T-helper 1 cell treated with Interleukin-12 subunit alpha and Interleukin-12 subunit beta and Interleukin-4 antibody, amounts not matched to agents 30 μg/mL and 1 μg/mL, for 36 hours (primary cell): ENCODE measurements at regions not wholly inside any gene's neighbourhood (a gene's known extent, or its start where the extent isn't known, plus 50 kb on each side); places are given as distances from the start of the nearest gene placed in this dataset.

ENCODE experiments used
- H3K27ac Mint-ChIP-seq: one replicate; pipeline ENCODE4 v1.8.0; 2021; ENCODE audit warnings: mild to moderate bottlenecking, mixed read lengths
- H3K27me3 Mint-ChIP-seq: one replicate; pipeline ENCODE4 v1.8.0; 2021; ENCODE audit warnings: low read depth, mixed read lengths
- H3K36me3 Mint-ChIP-seq: one replicate; pipeline ENCODE4 v1.8.0; 2021; ENCODE audit warnings: low read depth, mixed read lengths
- H3K4me1 Mint-ChIP-seq: one replicate; pipeline ENCODE4 v1.8.0; 2021; ENCODE audit warnings: low read depth, mixed read lengths
- H3K4me3 Mint-ChIP-seq: one replicate; pipeline ENCODE4 v1.8.0; 2021; ENCODE audit warnings: mild to moderate bottlenecking, moderate library complexity, mixed read lengths
- H3K9me3 Mint-ChIP-seq: one replicate; pipeline ENCODE4 v1.8.0; 2021; ENCODE audit warnings: mixed read lengths

- no peak overlapping the region for H3K27ac Mint-ChIP-seq
- peaks cover 31% of the 10 kb centered on the region for H3K9me3 Mint-ChIP-seq
- H3K4me3 Mint-ChIP-seq: no peak overlapping the region
Observed at GRCh38 chr6:9627916-9628315, 787.0 kb downstream of the TFAP2A start.

GRCh38 chr6:9623985-9624384 lies 790.9 kb downstream of the TFAP2A start:
- Mint-ChIP-seq H3K4me1 (no peaks in the 10 kb centered on the region), H3K27ac (no peak overlapping the region), H3K9me3 (peaks cover 21% of the 10 kb centered on the region), H3K4me3 (no peak overlapping the region), H3K27me3 (no peaks in the 10 kb centered on the region), H3K36me3 (no peaks in the 10 kb centered on the region)

More at GRCh38 chr6:9627916-9628315, 787.0 kb downstream of the TFAP2A start:
- H3K36me3 Mint-ChIP-seq: no peaks in the 10 kb centered on the region
- no peaks in the 10 kb centered on the region for H3K27me3 Mint-ChIP-seq
- H3K4me1 Mint-ChIP-seq: no peaks in the 10 kb centered on the region

- Mint-ChIP-seq H3K4me3 (no peak overlapping the region), H3K9me3 (peaks cover 18% of the 10 kb centered on the region), H3K4me1 (no peaks in the 10 kb centered on the region), H3K27ac (no peak overlapping the region), H3K27me3 (no peaks in the 10 kb centered on the region), H3K36me3 (no peaks in the 10 kb centered on the region)
Observed at GRCh38 chr6:9623228-9623832, 791.5 kb downstream of the TFAP2A start.

- H3K36me3 Mint-ChIP-seq: no peaks in the 10 kb centered on the region
- H3K9me3 Mint-ChIP-seq: peaks cover 12% of the 10 kb centered on the region
- H3K27me3 Mint-ChIP-seq: no peaks in the 10 kb centered on the region
- H3K4me1 Mint-ChIP-seq: no peaks in the 10 kb centered on the region
- no peak overlapping the region for H3K27ac Mint-ChIP-seq
- H3K4me3 Mint-ChIP-seq: no peak overlapping the region
Observed at GRCh38 chr6:9621276-9621675, 793.6 kb downstream of the TFAP2A start.

GRCh38 chr6:9620687-9621086 lies 794.2 kb downstream of the TFAP2A start:
- Mint-ChIP-seq H3K27me3 (no peaks in the 10 kb centered on the region), H3K27ac (no peak overlapping the region), H3K36me3 (no peaks in the 10 kb centered on the region), H3K9me3 (peaks cover 10% of the 10 kb centered on the region), H3K4me3 (no peak overlapping the region), H3K4me1 (no peaks in the 10 kb centered on the region)

GRCh38 chr6:9620263-9620662 lies 794.6 kb downstream of the TFAP2A start:
- Mint-ChIP-seq H3K4me1 (no peaks in the 10 kb centered on the region), H3K27ac (no peak overlapping the region), H3K9me3 (peaks cover 10% of the 10 kb centered on the region), H3K4me3 (no peak overlapping the region), H3K27me3 (no peaks in the 10 kb centered on the region), H3K36me3 (no peaks in the 10 kb centered on the region)

GRCh38 chr6:9614778-9615177 lies 800.1 kb downstream of the TFAP2A start:
- H3K27me3 Mint-ChIP-seq: no peaks in the 10 kb centered on the region
- H3K36me3 Mint-ChIP-seq: no peaks in the 10 kb centered on the region
- H3K4me1 Mint-ChIP-seq: no peaks in the 10 kb centered on the region
- H3K4me3 Mint-ChIP-seq: no peak overlapping the region
- H3K27ac Mint-ChIP-seq: no peak overlapping the region
- H3K9me3 Mint-ChIP-seq: peaks cover 3% of the 10 kb centered on the region

GRCh38 chr6:9612489-9612888 lies 802.4 kb downstream of the TFAP2A start:
- Mint-ChIP-seq H3K4me3 (no peak overlapping the region), H3K27ac (no peak overlapping the region)

GRCh38 chr6:9610620-9611415 lies 804.1 kb downstream of the TFAP2A start:
- no peaks in the 10 kb centered on the region for H3K4me1 Mint-ChIP-seq
- no peaks in the 10 kb centered on the region for H3K27me3 Mint-ChIP-seq
- H3K4me3 Mint-ChIP-seq: no peak overlapping the region
- no peak overlapping the region for H3K27ac Mint-ChIP-seq
- H3K9me3 Mint-ChIP-seq: peaks cover 3% of the 10 kb centered on the region
- no peaks in the 10 kb centered on the region for H3K36me3 Mint-ChIP-seq

More at GRCh38 chr6:9612489-9612888, 802.4 kb downstream of the TFAP2A start:
- Mint-ChIP-seq H3K36me3 (no peaks in the 10 kb centered on the region), H3K27me3 (no peaks in the 10 kb centered on the region), H3K4me1 (no peaks in the 10 kb centered on the region), H3K9me3 (peaks cover 3% of the 10 kb centered on the region)

- no peak overlapping the region for H3K27ac Mint-ChIP-seq
- no peaks in the 10 kb centered on the region for H3K27me3 Mint-ChIP-seq
- H3K4me1 Mint-ChIP-seq: no peaks in the 10 kb centered on the region
- H3K9me3 Mint-ChIP-seq: no peaks in the 10 kb centered on the region
- H3K4me3 Mint-ChIP-seq: no peak overlapping the region
- H3K36me3 Mint-ChIP-seq: no peaks in the 10 kb centered on the region
Observed at GRCh38 chr6:9606435-9607134, 808.3 kb downstream of the TFAP2A start.

GRCh38 chr6:9594746-9595145 lies 820.1 kb downstream of the TFAP2A start:
- no peaks in the 10 kb centered on the region for H3K36me3 Mint-ChIP-seq
- no peak overlapping the region for H3K27ac Mint-ChIP-seq
- H3K27me3 Mint-ChIP-seq: no peaks in the 10 kb centered on the region
- peaks cover 2% of the 10 kb centered on the region for H3K9me3 Mint-ChIP-seq
- no peaks in the 10 kb centered on the region for H3K4me1 Mint-ChIP-seq
- no peak overlapping the region for H3K4me3 Mint-ChIP-seq

GRCh38 chr6:9593554-9593953 lies 821.3 kb downstream of the TFAP2A start:
- no peaks in the 10 kb centered on the region for H3K27me3 Mint-ChIP-seq
- no peaks in the 10 kb centered on the region for H3K9me3 Mint-ChIP-seq
- H3K4me3 Mint-ChIP-seq: no peak overlapping the region
- H3K27ac Mint-ChIP-seq: no peak overlapping the region
- H3K36me3 Mint-ChIP-seq: no peaks in the 10 kb centered on the region
- no peaks in the 10 kb centered on the region for H3K4me1 Mint-ChIP-seq

- Mint-ChIP-seq H3K27ac (no peak overlapping the region), H3K9me3 (no peaks in the 10 kb centered on the region), H3K27me3 (no peaks in the 10 kb centered on the region), H3K36me3 (no peaks in the 10 kb centered on the region), H3K4me3 (no peak overlapping the region), H3K4me1 (no peaks in the 10 kb centered on the region)
Observed at GRCh38 chr6:9583753-9584352, 831.0 kb downstream of the TFAP2A start.

GRCh38 chr6:9581155-9581554 lies 833.7 kb downstream of the TFAP2A start:
- Mint-ChIP-seq H3K4me1 (no peaks in the 10 kb centered on the region), H3K9me3 (no peaks in the 10 kb centered on the region), H3K36me3 (no peaks in the 10 kb centered on the region), H3K27me3 (no peaks in the 10 kb centered on the region), H3K27ac (no peak overlapping the region), H3K4me3 (no peak overlapping the region)
